ENCODE measurements at regions not wholly inside any gene's neighbourhood (a gene's known extent, or its start where the extent isn't known, plus 50 kb on each side); places are given as distances from the start of the nearest gene placed in this dataset.

DNA sequence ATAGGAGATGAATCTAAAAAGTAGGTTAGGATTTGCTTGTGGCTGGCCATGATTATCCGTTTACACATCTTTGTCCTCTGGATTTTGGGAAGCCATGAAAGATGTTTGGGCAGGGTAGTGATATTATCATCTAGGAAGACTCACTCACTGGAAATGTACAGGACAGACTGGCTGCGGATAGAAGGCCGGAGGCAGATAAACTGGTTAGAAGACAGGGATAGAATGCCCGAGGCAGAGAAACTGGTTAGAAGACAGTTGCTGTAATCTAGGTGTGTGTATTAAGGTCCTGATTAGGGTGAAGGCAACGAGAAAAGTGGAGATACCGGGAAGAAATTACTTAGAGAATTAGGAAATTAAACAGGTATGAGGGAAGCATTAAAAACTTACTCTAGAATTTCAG lies 68.8 kb downstream of the SPRY1 start:
- H3K9ac ChIP-seq (ENCODE audit: low read length): no peak overlapping the region
- no peaks in the 10 kb centered on the region for H3K27me3 ChIP-seq (replicated peaks; ENCODE audit: insufficient read depth, low read length)
- no peaks in the 10 kb centered on the region for H4K20me1 ChIP-seq (ENCODE audit: insufficient read depth, low read length)
- H3K4me1 ChIP-seq (ENCODE audit: low read length): no peaks in the 10 kb centered on the region
- H3F3A ChIP-seq (ENCODE audit: insufficient read depth, low read length): no peaks in the 10 kb centered on the region
- no peak overlapping the region for H3K4me3 ChIP-seq (ENCODE audit: low read length)
- H2AFZ ChIP-seq (ENCODE audit: low read length): no peak overlapping the region
- no peaks in the 10 kb centered on the region for H3K79me2 ChIP-seq (ENCODE audit: low read length)
- TF ChIP-seq, protein P1, sequence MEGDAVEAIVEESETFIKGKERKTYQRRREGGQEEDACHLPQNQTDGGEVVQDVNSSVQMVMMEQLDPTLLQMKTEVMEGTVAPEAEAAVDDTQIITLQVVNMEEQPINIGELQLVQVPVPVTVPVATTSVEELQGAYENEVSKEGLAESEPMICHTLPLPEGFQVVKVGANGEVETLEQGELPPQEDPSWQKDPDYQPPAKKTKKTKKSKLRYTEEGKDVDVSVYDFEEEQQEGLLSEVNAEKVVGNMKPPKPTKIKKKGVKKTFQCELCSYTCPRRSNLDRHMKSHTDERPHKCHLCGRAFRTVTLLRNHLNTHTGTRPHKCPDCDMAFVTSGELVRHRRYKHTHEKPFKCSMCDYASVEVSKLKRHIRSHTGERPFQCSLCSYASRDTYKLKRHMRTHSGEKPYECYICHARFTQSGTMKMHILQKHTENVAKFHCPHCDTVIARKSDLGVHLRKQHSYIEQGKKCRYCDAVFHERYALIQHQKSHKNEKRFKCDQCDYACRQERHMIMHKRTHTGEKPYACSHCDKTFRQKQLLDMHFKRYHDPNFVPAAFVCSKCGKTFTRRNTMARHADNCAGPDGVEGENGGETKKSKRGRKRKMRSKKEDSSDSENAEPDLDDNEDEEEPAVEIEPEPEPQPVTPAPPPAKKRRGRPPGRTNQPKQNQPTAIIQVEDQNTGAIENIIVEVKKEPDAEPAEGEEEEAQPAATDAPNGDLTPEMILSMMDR (IDR thresholded peaks at IDR 0.05; ENCODE audit: low read length): no peak
- TF ChIP-seq EZH2 (optimal IDR thresholded peaks at IDR 0.05; ENCODE audit: low read depth, low read length) (no peak), EZH2phosphoT487 (IDR thresholded peaks at IDR 0.05; ENCODE audit: low read length) (no peak)
- H3K9me3 ChIP-seq (replicated peaks; ENCODE audit: insufficient read depth, low read length): no peaks in the 10 kb centered on the region
- no peaks in the 10 kb centered on the region for H3K36me3 ChIP-seq (replicated peaks; ENCODE audit: insufficient read depth, low read length)
- no peaks in the 10 kb centered on the region for H3K9me2 ChIP-seq (replicated peaks; ENCODE audit: insufficient read depth, low read length)
- H3K4me2 ChIP-seq (ENCODE audit: low read depth, low read length): no peak overlapping the region
- H3K27ac ChIP-seq (ENCODE audit: low read length): no peak overlapping the region
- DNase-seq: no peak

DNA sequence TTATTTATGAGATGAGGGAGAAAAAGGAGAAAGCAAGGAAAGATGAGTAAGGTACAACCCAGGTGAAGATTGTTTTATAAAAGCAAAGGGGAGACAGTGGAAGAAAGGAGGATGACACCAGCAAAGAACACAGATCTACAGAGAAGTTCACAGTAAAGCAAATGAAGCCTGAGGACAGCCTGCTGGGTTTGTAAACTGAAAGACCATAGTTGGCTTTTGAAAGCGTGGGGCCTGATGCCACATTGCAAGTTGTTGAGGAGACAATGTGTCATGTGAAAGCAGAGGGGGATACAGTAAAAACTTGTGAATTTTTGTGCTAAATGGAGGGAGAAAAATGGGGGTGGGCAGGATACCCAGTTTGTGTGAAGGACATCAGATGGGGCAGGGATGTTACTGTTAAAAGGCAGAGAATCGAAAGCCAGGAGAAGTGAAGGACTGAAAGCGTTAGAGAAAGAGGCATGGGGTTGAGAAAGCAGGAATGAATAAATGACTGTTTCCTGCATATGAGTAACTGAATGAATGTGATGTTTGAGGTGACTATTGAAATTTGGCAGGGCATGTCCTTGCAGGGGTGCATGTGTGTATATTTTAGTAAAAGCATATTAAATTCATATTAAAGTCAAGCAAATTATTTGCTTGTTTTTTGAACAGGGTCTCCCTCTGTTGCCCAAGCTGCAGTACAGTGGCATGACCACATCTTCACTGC lies 69.6 kb downstream of the SPRY1 start:
- H3K4me1 ChIP-seq (ENCODE audit: low read length): no peaks in the 10 kb centered on the region
- no peak for TF ChIP-seq EZH2phosphoT487 (IDR thresholded peaks at IDR 0.05; ENCODE audit: low read length)
- TF ChIP-seq, protein P1 (IDR thresholded peaks at IDR 0.05; ENCODE audit: low read length): no peak
- no peak for TF ChIP-seq EZH2 (optimal IDR thresholded peaks at IDR 0.05; ENCODE audit: low read depth, low read length)
- no peaks in the 10 kb centered on the region for H3K79me2 ChIP-seq (ENCODE audit: low read length)
- no peaks in the 10 kb centered on the region for H3F3A ChIP-seq (ENCODE audit: insufficient read depth, low read length)
- H3K27ac ChIP-seq (ENCODE audit: low read length): no peak overlapping the region
- H4K20me1 ChIP-seq (ENCODE audit: insufficient read depth, low read length): no peaks in the 10 kb centered on the region
- no peak for DNase-seq
- H3K36me3 ChIP-seq (replicated peaks; ENCODE audit: insufficient read depth, low read length): no peaks in the 10 kb centered on the region
- no peak overlapping the region for H3K9ac ChIP-seq (ENCODE audit: low read length)
- no peak overlapping the region for H2AFZ ChIP-seq (ENCODE audit: low read length)
- H3K9me2 ChIP-seq (replicated peaks; ENCODE audit: insufficient read depth, low read length): no peaks in the 10 kb centered on the region
- no peak overlapping the region for H3K4me3 ChIP-seq (ENCODE audit: low read length)
- H3K9me3 ChIP-seq (replicated peaks; ENCODE audit: insufficient read depth, low read length): no peaks in the 10 kb centered on the region
- H3K27me3 ChIP-seq (replicated peaks; ENCODE audit: insufficient read depth, low read length): no peaks in the 10 kb centered on the region
- H3K4me2 ChIP-seq (ENCODE audit: low read depth, low read length): no peak overlapping the region

DNA sequence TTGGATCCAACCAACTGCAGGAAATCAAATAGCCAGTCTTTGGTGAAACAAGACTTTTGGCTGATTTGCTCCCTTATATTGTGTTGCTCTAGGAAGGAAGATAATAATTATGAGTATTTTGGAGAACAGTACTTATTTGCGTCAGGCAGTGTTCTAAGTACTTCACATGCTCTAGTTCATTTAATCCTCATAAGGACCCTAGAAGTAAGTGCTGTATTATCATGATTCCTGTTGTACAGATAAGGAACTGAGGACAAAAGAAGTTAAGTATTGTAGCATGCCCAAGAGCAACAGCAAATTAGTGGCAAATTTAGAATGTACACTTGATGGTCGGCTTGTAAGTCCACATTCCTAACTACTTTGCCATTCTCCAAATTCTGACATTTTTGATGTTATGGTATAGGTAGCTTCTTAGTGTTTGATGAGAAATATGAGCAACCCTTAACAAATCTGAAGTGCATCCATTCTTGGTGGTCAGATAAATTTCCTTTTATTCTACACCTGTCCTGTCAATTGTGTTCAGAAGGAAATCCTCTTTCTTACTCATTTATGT lies 72.0 kb downstream of the SPRY1 start:
- Histone ChIP-seq H3K4me2 (ENCODE audit: low read depth, low read length) (no peak overlapping the region), H3K9ac (ENCODE audit: low read length) (no peak overlapping the region), H3K27ac (ENCODE audit: low read length) (no peak overlapping the region), H4K20me1 (ENCODE audit: insufficient read depth, low read length) (no peaks in the 10 kb centered on the region), H2AFZ (ENCODE audit: low read length) (no peak overlapping the region), H3K9me2 (replicated peaks; ENCODE audit: insufficient read depth, low read length) (no peaks in the 10 kb centered on the region), H3K4me1 (ENCODE audit: low read length) (no peaks in the 10 kb centered on the region), H3F3A (ENCODE audit: insufficient read depth, low read length) (no peaks in the 10 kb centered on the region), H3K79me2 (ENCODE audit: low read length) (no peaks in the 10 kb centered on the region), H3K27me3 (replicated peaks; ENCODE audit: insufficient read depth, low read length) (no peaks in the 10 kb centered on the region), H3K9me3 (replicated peaks; ENCODE audit: insufficient read depth, low read length) (no peaks in the 10 kb centered on the region), H3K4me3 (ENCODE audit: low read length) (no peak overlapping the region), H3K36me3 (replicated peaks; ENCODE audit: insufficient read depth, low read length) (no peaks in the 10 kb centered on the region)
- DNase-seq: no peak
- TF ChIP-seq EZH2 (optimal IDR thresholded peaks at IDR 0.05; ENCODE audit: low read depth, low read length): no peak
- TF ChIP-seq EZH2phosphoT487 (IDR thresholded peaks at IDR 0.05; ENCODE audit: low read length): no peak
- TF ChIP-seq, protein P1 (IDR thresholded peaks at IDR 0.05; ENCODE audit: low read length): no peak

Data from MM.1S (cell line).